ENCODE measurements at regions not wholly inside any gene's neighbourhood (a gene's known extent, or its start where the extent isn't known, plus 50 kb on each side); places are given as distances from the start of the nearest gene placed in this dataset.

DNA sequence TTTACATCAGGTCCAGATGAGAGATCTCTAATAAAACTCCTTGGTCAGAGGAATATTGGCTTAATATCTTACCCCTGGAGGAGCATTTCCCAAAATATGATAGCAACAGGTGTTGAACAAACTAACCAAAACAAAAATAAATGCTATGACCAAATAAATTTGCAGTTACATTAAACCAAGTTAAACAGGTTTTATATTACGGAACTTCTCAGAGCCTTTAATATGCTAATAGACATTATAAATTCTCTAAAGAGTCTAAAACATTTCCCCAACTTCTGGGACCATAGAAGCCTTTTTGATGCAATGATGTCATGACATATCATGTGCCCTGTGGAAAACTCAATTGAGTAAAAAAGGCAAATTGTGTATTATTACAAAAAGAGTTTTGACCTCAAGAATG is 90.9 kb upstream of the ARMC2 start:
- TF ChIP-seq, protein P1, sequence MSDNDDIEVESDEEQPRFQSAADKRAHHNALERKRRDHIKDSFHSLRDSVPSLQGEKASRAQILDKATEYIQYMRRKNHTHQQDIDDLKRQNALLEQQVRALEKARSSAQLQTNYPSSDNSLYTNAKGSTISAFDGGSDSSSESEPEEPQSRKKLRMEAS (IDR thresholded peaks at IDR 0.05) = no peak
- TF ChIP-seq EGR1 (IDR thresholded peaks at IDR 0.05) (no peak), YY1 (IDR thresholded peaks at IDR 0.05; ENCODE audit: low read depth) (no peak), EP300 (IDR thresholded peaks at IDR 0.05; ENCODE audit: borderline replicate concordance) (no peak), TCF12 (IDR thresholded peaks at IDR 0.05; ENCODE audit: low read depth) (no peak), ZBTB7A (IDR thresholded peaks at IDR 0.05; ENCODE audit: low read depth) (no peak), RAD21 (IDR thresholded peaks at IDR 0.05; ENCODE audit: low read depth) (no peak)
- TF ChIP-seq, protein P2, sequence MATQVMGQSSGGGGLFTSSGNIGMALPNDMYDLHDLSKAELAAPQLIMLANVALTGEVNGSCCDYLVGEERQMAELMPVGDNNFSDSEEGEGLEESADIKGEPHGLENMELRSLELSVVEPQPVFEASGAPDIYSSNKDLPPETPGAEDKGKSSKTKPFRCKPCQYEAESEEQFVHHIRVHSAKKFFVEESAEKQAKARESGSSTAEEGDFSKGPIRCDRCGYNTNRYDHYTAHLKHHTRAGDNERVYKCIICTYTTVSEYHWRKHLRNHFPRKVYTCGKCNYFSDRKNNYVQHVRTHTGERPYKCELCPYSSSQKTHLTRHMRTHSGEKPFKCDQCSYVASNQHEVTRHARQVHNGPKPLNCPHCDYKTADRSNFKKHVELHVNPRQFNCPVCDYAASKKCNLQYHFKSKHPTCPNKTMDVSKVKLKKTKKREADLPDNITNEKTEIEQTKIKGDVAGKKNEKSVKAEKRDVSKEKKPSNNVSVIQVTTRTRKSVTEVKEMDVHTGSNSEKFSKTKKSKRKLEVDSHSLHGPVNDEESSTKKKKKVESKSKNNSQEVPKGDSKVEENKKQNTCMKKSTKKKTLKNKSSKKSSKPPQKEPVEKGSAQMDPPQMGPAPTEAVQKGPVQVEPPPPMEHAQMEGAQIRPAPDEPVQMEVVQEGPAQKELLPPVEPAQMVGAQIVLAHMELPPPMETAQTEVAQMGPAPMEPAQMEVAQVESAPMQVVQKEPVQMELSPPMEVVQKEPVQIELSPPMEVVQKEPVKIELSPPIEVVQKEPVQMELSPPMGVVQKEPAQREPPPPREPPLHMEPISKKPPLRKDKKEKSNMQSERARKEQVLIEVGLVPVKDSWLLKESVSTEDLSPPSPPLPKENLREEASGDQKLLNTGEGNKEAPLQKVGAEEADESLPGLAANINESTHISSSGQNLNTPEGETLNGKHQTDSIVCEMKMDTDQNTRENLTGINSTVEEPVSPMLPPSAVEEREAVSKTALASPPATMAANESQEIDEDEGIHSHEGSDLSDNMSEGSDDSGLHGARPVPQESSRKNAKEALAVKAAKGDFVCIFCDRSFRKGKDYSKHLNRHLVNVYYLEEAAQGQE (IDR thresholded peaks at IDR 0.05; ENCODE audit: low read depth) = no peak

All from Ishikawa (cell line).